Thymus (tissue), 11 donors: ENCODE measurements at regions not wholly inside any gene's neighbourhood (a gene's known extent, or its start where the extent isn't known, plus 50 kb on each side); places are given as distances from the start of the nearest gene placed in this dataset.
"Not testable (repeated sequence)": the region's sequence is repeated elsewhere in the genome, so short reads cannot be mapped to it uniquely, and the experiment has no call there.

ENCODE experiments used
- DNase-seq, 9 donors: peaks; one replicate each; pipeline ENCODE4 v3.0.0-alpha.2; 2013; ENCODE audit warnings: low spot score in 9 of 9, low read depth in 6 of 9, missing footprints in 1 of 9
- H3K27ac ChIP-seq, 2 donors: one replicate each; pipeline ENCODE4 v1.5.1; 2013; ENCODE audit warnings: control low read depth in 1 of 2, low read depth in 1 of 2, low read length in 1 of 2, mild to moderate bottlenecking in 1 of 2, moderate library complexity in 1 of 2
- H3K27me3 ChIP-seq, 2 donors: one replicate each; pipeline ENCODE4 v1.5.1; 2013; ENCODE audit warnings: low read length in 1 of 2; ENCODE audit not compliant: control insufficient read depth in 2 of 2, insufficient read depth in 1 of 2
- H3K36me3 ChIP-seq, 2 donors: one replicate each; pipeline ENCODE4 v1.5.1; 2013; ENCODE audit warnings: low read length in 1 of 2, mild to moderate bottlenecking in 1 of 2, moderate library complexity in 1 of 2; ENCODE audit not compliant: control insufficient read depth in 2 of 2, insufficient read depth in 2 of 2
- H3K4me1 ChIP-seq, 2 donors: one replicate each; pipeline ENCODE4 v1.5.1; 2013; ENCODE audit warnings: low read length in 2 of 2; ENCODE audit not compliant: control insufficient read depth in 2 of 2, insufficient read depth in 2 of 2
- H3K4me3 ChIP-seq, 2 donors: one replicate each; pipeline ENCODE4 v1.5.1; 2013; ENCODE audit warnings: low read length in 2 of 2, control low read depth in 1 of 2, mild to moderate bottlenecking in 1 of 2
- H3K9me3 ChIP-seq, 2 donors: one replicate each; pipeline ENCODE4 v1.5.1; 2013; ENCODE audit warnings: low read length in 1 of 2, mild to moderate bottlenecking in 1 of 2; ENCODE audit not compliant: control insufficient read depth in 2 of 2, insufficient read depth in 1 of 2
- WGBS: extraction: QIAGEN DNeasy Blood & Tissue Kit; methylation state at CpG from one replicate; pipeline ENCODE4 v1.1.7; 2013; 5-methylcytosine and 5-hydroxymethylcytosine counted together
- donor health status: healthy.

GRCh38 chr18:70576276-70577022 lies 287.6 kb downstream of the SOCS6 start:
- H3K27ac ChIP-seq, result no peak overlapping the region
- H3K4me1 ChIP-seq, result no peaks in the 10 kb centered on the region
- no peaks in the 10 kb centered on the region for H3K27me3 ChIP-seq
- DNase-seq, result no peak
- H3K9me3 ChIP-seq, result no peaks in the 10 kb centered on the region
- no peaks in the 10 kb centered on the region for H3K36me3 ChIP-seq
- WGBS, result 95% methylated on average over 9 of the region's 9 CpGs
- H3K4me3 ChIP-seq, result no peak overlapping the region

DNA sequence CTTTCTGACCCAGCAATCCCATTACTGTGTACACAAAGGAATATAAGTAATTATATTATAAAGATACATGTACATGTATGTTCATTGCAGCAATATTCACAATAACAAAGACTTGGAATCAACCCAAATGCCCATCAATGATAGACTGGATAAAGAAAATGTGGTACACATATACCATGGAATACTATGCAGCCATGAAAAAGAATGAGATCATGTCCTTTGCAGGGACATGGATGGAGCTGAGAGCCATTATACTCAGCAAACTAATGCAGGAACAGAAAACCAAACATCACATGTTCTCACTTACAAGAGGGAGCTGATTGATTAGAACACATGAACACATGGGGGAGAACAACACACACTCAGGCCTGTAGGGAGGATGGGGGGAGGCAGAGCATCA lies 286.1 kb downstream of the SOCS6 start:
- H3K36me3 ChIP-seq, H3K9me3 ChIP-seq, DNase-seq, H3K27me3 ChIP-seq, H3K4me3 ChIP-seq, H3K27ac ChIP-seq, H3K4me1 ChIP-seq: not testable (repeated sequence)

DNA sequence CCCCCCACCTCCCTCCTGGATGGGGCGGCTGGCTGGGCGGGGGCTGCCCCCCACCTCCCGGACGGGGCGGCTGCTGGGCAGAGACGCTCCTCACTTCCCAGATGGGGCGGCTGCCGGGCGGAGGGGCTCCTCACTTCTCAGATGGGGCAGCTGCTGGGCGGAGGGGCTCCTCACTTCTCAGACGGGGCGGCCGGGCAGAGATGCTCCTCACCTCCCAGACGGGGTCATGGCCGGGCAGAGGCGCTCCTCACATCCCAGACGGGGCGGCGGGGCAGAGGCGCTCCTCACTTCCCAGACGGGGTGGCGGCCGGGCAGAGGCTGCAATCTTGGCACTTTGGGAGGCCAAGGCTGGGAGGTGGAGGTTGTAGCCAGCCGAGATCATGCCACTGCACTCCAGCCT lies 280.8 kb downstream of the SOCS6 start:
- 93% methylated on average over 23 of the region's 24 CpGs for WGBS
- not testable (repeated sequence) for DNase-seq, H3K4me1 ChIP-seq

DNA sequence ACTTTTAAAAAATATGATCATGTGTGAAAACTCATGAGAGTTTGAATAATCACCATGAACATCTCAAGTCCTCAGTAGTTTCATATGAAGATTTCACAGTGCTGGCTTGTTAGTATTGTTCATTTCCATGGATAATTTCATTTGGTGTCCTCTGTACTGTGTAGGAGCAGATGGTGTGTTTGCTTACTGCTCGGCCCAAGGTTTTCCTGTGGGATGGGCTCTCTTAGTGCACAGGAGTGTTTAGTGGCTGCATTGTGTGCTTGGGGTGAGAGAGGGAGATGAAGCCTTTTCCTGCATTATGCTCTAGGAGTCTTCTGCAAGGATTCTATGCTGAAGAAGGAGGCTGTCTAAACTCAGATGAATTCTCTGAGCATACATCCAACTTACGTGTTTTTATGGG lies 270.6 kb downstream of the SOCS6 start:
- no peak for DNase-seq
- no peaks in the 10 kb centered on the region for H3K36me3 ChIP-seq
- no peaks in the 10 kb centered on the region for H3K27me3 ChIP-seq
- H3K4me3 ChIP-seq, result no peak overlapping the region
- no peak overlapping the region for H3K27ac ChIP-seq
- H3K4me1 ChIP-seq, result no peaks in the 10 kb centered on the region
- H3K9me3 ChIP-seq, result no peaks in the 10 kb centered on the region
- WGBS, result 98% methylated on average over 2 of the region's 2 CpGs

More for the DNA sequence above, 280.8 kb downstream of the SOCS6 start:
- H3K27ac ChIP-seq, H3K4me3 ChIP-seq, H3K27me3 ChIP-seq, H3K36me3 ChIP-seq, H3K9me3 ChIP-seq: not testable (repeated sequence)

- Histone ChIP-seq H3K4me3 (no peak overlapping the region), H3K27ac (no peak overlapping the region), H3K36me3 (no peaks in the 10 kb centered on the region), H3K9me3 (no peaks in the 10 kb centered on the region), H3K27me3 (no peaks in the 10 kb centered on the region), H3K4me1 (no peaks in the 10 kb centered on the region)
- 92% methylated on average over 1 of the region's 1 CpG for WGBS
- DNase-seq, result no peak
Observed at GRCh38 chr18:70558371-70558770, 269.5 kb downstream of the SOCS6 start.

GRCh38 chr18:70554854-70555445 lies 266.1 kb downstream of the SOCS6 start:
- H3K4me3 ChIP-seq, result no peak overlapping the region
- H3K27ac ChIP-seq, result no peak overlapping the region
- H3K27me3 ChIP-seq, result no peaks in the 10 kb centered on the region
- WGBS, result 98% methylated on average over 2 of the region's 2 CpGs
- H3K9me3 ChIP-seq, result no peaks in the 10 kb centered on the region
- no peak for DNase-seq
- H3K36me3 ChIP-seq, result no peaks in the 10 kb centered on the region
- H3K4me1 ChIP-seq, result no peaks in the 10 kb centered on the region

- no peak overlapping the region for H3K27ac ChIP-seq
- H3K36me3 ChIP-seq, result no peaks in the 10 kb centered on the region
- no peak overlapping the region for H3K4me3 ChIP-seq
- 96% methylated on average over 3 of the region's 3 CpGs for WGBS
- no peak for DNase-seq
- H3K9me3 ChIP-seq, result no peaks in the 10 kb centered on the region
- no peaks in the 10 kb centered on the region for H3K4me1 ChIP-seq
- no peaks in the 10 kb centered on the region for H3K27me3 ChIP-seq
Observed at GRCh38 chr18:70553936-70554260, 265.1 kb downstream of the SOCS6 start.

DNA sequence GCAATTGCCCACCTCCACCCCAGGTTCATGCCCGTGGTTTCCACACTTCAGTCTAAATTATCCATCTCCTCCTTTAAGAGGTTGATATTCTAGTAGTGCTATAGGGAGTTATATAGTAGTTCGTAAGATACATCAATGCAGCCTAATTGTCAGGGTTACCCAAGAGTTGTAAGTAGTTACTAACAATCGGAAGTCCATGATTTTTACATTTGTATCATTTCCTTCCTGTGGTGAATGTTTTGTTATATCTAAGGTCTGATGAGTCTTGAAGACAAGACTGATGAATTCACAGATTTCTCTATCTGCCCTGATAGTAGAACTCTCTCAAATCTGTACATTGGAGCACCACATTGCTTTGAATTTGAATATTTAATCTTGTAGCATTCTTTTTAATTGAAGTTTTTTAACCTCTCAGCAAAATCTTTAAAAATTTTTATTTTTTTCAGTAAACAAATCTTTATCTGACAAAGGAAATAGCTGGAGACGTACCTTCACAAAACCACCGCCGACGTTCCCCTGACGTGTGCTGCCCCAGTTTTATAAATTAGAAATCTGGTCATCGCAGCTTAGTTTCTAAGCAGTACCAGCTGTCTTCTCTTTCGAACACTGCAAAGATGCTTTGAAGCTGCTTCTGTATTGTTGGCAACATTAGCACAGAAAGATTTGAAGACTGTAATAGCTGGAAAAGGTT lies 264.5 kb downstream of the SOCS6 start:
- Histone ChIP-seq H3K9me3 (no peaks in the 10 kb centered on the region), H3K27ac (no peak overlapping the region), H3K4me3 (no peak overlapping the region), H3K4me1 (no peaks in the 10 kb centered on the region), H3K27me3 (no peaks in the 10 kb centered on the region), H3K36me3 (no peaks in the 10 kb centered on the region)
- DNase-seq, result no peak
- 92% methylated on average over 10 of the region's 10 CpGs for WGBS

DNA sequence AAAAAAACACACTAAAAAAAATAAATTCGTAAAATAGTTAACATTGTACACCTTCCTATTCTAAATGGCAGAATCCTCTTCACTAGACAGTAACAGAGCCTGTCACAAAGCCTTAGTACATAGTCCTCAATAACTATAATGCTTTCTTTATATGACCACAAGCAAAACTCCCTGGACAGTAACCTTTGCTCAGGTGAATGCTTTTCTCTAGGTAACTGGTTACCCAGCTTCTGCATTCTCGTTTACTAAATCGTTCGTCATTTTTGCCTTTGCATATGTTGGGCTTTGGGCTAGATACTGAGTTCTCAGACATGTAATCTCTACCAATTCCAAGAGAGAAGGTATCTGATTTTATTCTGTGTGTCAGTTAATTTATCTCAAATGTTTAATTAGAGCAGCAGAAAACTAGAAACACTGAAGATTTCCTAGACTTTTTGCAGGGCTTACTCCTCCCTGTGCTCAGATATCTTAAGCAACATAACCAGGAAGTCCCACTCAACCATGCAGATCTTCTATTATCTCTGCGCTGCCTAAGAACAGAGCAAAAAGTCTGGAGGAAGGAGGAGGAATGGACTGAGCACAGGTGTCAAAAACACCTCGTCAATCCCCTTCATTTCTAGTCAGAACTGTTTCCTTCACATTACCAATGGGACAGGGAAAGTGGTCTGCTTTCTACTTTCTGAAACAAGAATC lies 247.7 kb downstream of the SOCS6 start:
- no peak overlapping the region for H3K4me3 ChIP-seq
- no peaks in the 10 kb centered on the region for H3K9me3 ChIP-seq
- no peaks in the 10 kb centered on the region for H3K27me3 ChIP-seq
- DNase-seq, result no peak
- H3K36me3 ChIP-seq, result no peaks in the 10 kb centered on the region
- WGBS, result 95% methylated on average over 6 of the region's 6 CpGs
- no peak overlapping the region for H3K27ac ChIP-seq
- no peaks in the 10 kb centered on the region for H3K4me1 ChIP-seq
